ENCODE measurements at regions not wholly inside any gene's neighbourhood (a gene's known extent, or its start where the extent isn't known, plus 50 kb on each side); places are given as distances from the start of the nearest gene placed in this dataset.

- no peak overlapping the region for H3K4me3 ChIP-seq (ENCODE audit: low read depth, low read length)
Measured at GRCh38 chr13:34294483-34295129, 476.7 kb downstream of the RFC3 start.

GRCh38 chr13:34300559-34300958 is 482.6 kb downstream of the RFC3 start:
- no peak overlapping the region for H3K4me3 ChIP-seq (ENCODE audit: low read depth, low read length)

- no peak overlapping the region for H3K4me3 ChIP-seq (ENCODE audit: low read depth, low read length)
Measured at GRCh38 chr13:34302596-34302995, 484.6 kb downstream of the RFC3 start.

- no peak overlapping the region for H3K4me3 ChIP-seq (ENCODE audit: low read depth, low read length)
Measured at GRCh38 chr13:34303346-34303745, 485.4 kb downstream of the RFC3 start.

GRCh38 chr13:34307607-34308006 is 489.7 kb downstream of the RFC3 start:
- H3K4me3 ChIP-seq (ENCODE audit: low read depth, low read length), result no peak overlapping the region

- H3K4me3 ChIP-seq (ENCODE audit: low read depth, low read length), result no peak overlapping the region
Measured at GRCh38 chr13:34308725-34309124, 490.8 kb downstream of the RFC3 start.

- no peak overlapping the region for H3K4me3 ChIP-seq (ENCODE audit: low read depth, low read length)
Measured at GRCh38 chr13:34310539-34310938, 492.6 kb downstream of the RFC3 start.

- no peak overlapping the region for H3K4me3 ChIP-seq (ENCODE audit: low read depth, low read length)
Measured at GRCh38 chr13:34311251-34311650, 493.3 kb downstream of the RFC3 start.

GRCh38 chr13:34312578-34312977 is 494.6 kb downstream of the RFC3 start:
- no peak overlapping the region for H3K4me3 ChIP-seq (ENCODE audit: low read depth, low read length)

- H3K4me3 ChIP-seq (ENCODE audit: low read depth, low read length), result no peak overlapping the region
Measured at GRCh38 chr13:34320084-34320483, 502.1 kb downstream of the RFC3 start.

GRCh38 chr13:34322014-34322742 is 504.2 kb downstream of the RFC3 start:
- no peak overlapping the region for H3K4me3 ChIP-seq (ENCODE audit: low read depth, low read length)

GRCh38 chr13:34322743-34323074 is 504.8 kb downstream of the RFC3 start:
- no peak overlapping the region for H3K4me3 ChIP-seq (ENCODE audit: low read depth, low read length)

- no peak overlapping the region for H3K4me3 ChIP-seq (ENCODE audit: low read depth, low read length)
Measured at GRCh38 chr13:34335014-34336007, 517.4 kb downstream of the RFC3 start.

GRCh38 chr13:34338102-34338501 is 520.2 kb downstream of the RFC3 start:
- no peak overlapping the region for H3K4me3 ChIP-seq (ENCODE audit: low read depth, low read length)

GRCh38 chr13:34340534-34340933 is 522.6 kb downstream of the RFC3 start:
- no peak overlapping the region for H3K4me3 ChIP-seq (ENCODE audit: low read depth, low read length)

GRCh38 chr13:34343413-34343940 is 525.5 kb downstream of the RFC3 start:
- H3K4me3 ChIP-seq (ENCODE audit: low read depth, low read length), result no peak overlapping the region

- no peak overlapping the region for H3K4me3 ChIP-seq (ENCODE audit: low read depth, low read length)
Measured at GRCh38 chr13:34344816-34345215, 526.9 kb downstream of the RFC3 start.

GRCh38 chr13:34345258-34345965 is 527.5 kb downstream of the RFC3 start:
- no peak overlapping the region for H3K4me3 ChIP-seq (ENCODE audit: low read depth, low read length)

GRCh38 chr13:34346626-34347025 is 528.7 kb downstream of the RFC3 start:
- H3K4me3 ChIP-seq (ENCODE audit: low read depth, low read length), result no peak overlapping the region

- H3K4me3 ChIP-seq (ENCODE audit: low read depth, low read length), result no peak overlapping the region
Measured at GRCh38 chr13:34347784-34348573, 530.0 kb downstream of the RFC3 start.

Measured in iPS-11a (cell line).